AG08395 (cell line): ENCODE measurements at regions not wholly inside any gene's neighbourhood (a gene's known extent, or its start where the extent isn't known, plus 50 kb on each side); places are given as distances from the start of the nearest gene placed in this dataset.
"Not testable (repeated sequence)": the region's sequence is repeated elsewhere in the genome, so short reads cannot be mapped to it uniquely, and the experiment has no call there.

Experiments
- DNase-seq: peaks from one replicate; pipeline ENCODE4 v3.0.0; 2012; ENCODE audit warnings: mixed read lengths, low spot score

DNA sequence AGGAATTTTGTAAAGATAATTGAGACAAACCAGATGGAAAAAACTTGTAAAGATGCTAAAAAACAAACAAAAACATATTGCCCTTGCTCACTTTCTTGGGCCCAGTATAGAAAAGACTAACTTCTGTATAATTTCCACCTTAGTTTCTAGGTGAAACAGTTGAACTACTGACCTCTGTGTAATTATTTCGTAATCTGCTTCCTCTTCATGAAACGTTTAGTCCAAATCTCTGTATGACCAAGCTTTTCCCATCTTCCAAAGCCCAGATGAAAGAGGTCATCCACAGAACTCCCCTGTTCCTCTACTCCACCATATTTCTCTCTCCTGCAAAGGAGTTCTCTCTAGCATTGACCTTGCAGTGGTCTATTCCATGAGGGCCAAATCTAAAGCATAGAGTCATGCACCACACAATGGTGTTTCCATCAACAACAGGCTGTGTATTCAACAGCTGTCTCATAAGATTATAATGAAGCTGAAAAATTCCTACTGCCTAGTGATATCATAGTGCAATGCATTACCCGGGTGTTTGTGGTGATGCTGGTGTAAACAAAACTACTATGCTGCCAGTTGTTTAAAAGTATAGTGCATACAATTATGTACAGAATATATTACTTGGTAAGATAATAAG lies 647.6 kb downstream of the TNS3 start:
- no peak for DNase-seq

DNA sequence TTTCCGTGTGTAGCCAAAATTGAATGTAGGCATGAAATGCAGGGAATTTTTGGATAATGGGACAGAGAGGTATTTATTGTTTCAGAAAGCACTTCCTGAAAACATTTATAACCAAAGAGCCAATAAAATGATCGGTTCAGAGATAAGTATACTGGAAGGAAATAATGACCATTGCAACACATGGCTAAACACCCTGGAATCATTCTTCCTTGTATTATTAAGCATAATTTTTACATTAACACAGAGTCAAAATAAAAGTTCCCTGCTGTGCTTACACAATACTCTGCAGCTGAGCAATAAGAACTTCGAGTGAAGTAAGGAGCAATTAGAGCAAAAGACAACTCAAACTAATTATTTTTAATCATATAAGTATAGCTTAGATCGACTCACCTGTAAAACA lies 648.3 kb downstream of the TNS3 start:
- DNase-seq, result peak; percentile 26

DNA sequence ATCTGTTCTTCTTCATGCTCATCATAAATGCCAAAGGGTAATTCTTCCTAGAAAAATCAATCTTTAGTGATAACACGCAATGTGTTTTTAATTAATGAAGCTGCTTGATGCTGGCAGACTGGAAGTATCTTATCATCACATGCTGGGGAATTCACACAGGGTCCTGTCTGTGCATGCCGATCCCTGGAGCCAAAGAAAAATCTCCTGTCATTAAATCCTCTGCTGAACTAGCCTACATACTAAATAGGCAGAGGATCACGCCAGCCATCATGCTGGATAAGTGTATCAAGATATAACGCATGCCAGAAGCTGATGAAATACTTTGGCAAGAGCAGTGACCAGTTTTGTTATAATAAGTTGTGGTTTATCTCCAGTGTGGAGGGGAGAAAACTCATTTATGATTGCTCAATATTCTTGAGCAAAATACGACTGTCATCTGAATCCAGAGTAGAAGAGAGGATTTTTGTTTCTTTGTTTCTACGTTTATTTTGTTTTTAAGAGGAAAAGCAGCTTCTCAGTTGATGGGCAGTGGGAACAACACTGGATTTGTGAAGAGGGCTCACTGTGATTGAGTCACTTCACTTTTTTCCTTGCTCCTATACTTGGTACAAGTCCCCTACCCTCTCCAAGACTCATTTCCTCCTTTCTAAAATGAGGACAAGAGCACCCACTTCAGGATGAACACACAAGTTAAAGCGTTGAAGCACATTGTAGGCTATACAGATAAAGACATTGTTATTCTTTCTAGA lies 649.1 kb downstream of the TNS3 start:
- peak; percentile 81 for DNase-seq

DNA sequence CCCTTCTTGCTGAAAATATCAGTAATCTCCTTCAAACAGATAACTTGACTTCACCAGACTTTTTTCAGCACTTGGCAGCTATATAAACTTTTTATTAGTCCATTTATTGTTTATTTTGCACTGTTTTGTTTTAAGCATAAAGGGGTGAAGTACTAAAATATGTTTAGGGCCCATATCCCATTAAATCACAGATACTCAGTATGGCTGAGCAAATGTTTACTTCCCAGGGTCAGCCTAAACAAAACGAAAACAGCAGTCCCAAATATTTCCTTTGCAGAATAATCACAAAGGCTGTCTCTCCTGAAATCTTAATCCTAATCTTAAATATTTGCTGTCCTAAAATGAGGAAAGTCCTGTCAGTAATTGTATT lies 649.6 kb downstream of the TNS3 start:
- no peak for DNase-seq

DNA sequence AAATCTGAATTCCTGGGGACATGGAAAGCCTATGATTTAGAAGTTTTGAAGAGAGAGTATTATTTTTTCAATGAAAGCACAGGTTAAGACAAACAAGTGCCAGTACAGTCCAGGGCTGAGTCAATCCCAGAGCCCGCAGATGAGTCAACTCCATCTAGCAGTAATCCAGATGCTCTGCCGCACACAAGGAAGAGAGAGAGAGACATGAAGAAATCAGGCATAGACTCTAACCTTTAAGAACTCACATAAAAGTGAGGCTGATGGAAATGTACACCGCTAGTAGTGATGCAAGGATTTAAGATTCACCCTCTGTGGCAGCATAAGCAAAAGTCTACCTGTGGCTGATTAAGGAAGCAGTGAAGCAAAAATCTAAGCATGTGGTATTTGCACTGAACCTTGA lies 651.5 kb downstream of the TNS3 start:
- DNase-seq, result peak; percentile 88

DNA sequence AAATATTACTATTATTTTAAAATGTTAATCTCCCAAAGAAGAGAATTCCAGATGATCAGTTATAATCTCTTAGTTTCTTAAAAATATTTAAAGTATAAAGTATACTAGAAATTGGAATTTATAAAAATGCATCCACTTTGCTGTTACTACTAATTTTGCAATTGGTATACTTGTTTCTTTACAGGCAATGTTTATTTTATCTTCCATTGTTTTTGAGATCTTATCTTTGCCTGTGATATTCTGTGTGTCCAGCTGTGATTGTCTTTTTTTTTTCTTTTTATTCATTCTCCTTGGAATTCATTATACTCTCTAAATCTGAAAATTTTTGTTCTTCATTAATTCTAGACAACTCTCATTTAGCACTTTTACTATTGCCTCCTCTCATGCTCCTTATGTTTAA lies 652.6 kb downstream of the TNS3 start:
- DNase-seq, result no peak

DNA sequence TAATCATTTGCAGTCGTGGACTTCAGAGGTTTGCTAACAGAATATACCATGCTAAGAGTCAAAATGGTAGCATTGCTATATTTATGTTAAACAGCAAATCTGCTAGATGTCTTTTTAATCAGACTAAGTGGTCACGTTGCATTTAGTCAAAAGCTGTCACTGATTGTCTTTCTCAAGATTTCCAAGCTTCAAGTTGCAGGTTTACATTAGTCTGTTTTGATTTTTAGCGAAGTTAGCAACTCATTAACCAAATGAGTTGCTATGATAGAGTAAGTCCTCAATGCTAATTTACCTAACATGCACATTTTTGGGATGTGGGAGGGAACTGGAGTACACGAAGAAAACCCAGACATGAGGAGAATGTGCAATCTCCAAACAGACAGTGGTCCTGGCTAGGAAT lies 653.2 kb downstream of the TNS3 start:
- no peak for DNase-seq

DNA sequence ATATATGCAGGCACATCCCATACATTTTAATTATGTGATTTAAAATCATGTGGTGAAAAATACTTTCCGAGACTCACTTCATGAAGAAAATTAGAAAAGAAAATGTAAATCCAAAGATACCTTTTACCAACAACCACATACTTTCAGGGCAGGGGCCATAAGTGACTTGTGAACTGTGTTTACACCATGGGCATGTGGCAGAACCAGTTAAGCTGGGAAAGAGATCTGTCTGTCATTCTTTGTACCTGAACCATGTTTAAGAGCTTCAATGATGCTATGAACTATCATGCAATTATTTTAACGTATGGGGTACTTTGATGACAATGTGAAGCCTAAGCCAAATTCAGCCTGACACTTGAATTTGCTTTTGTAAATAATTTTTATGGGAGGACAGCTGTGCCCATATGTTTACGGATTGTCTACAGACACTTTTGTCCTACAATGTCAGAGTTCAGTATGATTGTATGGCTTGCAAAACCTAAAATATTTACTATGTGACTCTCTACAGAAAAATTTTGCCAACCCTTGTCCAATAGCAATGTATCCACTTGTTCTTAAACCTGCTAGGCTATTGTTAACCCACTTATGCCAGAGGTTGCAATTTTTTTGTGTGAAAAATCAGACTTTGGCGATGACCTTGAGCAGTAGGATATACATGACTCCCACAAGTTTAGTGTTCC lies 654.6 kb downstream of the TNS3 start:
- DNase-seq, result no peak

DNA sequence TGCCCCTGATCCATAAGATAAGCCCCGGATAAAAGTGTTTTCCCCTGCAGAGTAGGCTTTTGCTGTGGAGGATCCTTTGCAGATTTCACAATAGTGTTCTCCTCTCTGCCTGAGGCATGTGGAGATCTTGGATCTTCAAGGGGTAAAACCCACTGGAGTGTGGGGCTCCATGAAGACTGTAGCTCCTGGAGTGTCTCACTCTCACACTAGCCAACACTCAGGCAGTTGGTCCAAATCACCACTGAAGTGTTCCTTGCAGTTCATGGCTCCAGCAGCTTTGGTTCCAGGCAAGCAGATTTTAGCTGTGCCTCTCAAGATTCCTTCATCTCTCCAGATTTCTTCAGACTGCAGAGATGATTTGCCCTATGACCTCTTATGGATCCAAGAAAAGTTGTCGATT lies 665.3 kb downstream of the TNS3 start:
- DNase-seq, result no peak

DNA sequence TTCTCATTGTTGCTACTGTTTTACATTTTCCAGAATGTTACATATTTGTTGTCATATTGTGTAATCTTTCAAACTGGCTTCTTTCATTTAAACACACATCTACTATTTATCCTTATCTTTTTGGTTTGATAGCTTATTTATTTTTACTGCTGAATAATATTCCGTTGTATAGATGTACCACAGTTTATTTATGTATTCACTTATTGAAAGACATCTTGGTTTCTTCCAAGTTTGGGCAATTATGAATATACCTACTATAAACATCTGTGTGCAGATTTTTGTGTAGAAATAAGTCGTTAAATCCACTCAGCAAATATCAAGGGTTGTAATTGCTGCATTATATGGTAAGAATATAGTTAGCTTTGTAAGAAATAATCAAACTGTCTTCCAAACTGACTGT lies 669.2 kb downstream of the TNS3 start:
- no peak for DNase-seq

DNA sequence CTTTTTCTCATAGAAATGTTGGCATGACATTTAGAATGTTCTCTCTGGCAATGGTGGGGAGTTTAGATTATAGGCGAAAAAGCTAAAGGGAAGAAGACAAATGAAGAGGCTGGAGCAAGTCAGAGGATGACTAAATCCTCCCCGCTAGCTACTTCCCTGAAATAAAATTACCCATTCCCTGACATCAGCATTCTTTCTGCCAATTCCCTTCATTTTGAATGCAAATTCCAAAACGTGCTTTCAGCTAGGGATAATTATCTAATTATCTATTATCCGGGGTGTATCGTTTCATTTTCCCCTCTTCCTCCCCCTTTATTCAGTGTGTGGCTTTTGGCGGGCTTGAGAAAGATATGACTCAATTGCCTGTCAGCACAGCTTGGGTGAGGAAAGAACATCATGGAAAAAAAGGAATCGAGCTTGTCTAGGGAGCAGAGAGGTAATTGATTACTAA lies 672.3 kb downstream of the TNS3 start:
- peak; percentile 81 for DNase-seq

DNA sequence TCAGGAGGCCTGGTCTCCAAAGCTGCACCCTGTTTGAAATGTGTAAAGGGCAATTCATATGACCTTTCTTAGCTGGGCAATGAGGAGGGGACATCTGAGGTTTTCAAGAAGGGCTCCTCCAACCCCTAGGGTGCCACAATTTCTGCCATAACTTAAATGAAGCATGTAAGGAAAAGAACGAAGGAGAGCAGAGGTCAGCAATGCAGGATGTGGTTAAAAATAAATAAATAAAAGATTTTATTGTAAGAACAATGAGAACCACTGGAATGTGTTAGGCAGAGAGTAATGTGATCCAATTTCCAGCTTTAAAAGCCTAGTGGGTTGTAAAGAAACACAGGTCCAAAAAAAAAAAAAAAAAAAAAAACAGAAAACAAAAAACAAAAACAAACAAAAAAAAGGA lies 673.1 kb downstream of the TNS3 start:
- DNase-seq, result peak; percentile 78

DNA sequence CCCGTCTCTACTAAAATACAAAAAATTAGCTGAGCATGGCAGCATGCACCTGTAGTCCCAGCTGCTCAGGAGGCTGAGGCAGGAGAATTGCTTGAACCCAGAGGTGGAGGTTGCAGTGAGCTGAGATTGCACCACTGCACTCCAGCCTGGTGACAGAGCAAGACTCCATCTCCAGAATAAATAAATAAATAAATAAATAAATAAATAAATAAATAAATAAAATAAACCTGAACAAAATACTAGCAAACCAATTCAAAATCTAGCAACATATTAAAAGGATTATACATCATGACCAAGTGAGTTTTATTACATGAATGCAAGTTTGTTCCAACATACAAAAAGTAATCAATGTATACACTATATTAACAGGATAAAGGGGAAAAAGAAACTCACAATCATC lies 677.4 kb downstream of the TNS3 start:
- DNase-seq, result not testable (repeated sequence)

DNA sequence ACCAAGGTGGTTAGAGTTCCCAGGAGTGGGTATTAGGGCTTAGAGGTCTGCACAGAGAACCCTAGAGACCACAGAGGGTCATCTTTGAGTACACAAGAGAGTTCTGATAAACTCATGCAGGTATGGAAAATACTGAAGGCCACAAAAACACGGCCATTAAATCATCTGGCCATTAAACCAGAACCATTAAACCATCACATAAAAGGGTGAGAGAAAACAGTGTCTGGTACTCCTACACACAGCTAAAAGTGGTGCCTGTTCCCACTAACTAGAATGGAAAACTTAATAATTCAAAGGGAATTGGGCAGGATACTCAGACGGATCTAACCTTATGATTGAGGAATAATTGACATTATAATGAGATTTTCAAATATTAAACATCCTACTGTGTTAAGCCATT lies 679.4 kb downstream of the TNS3 start:
- DNase-seq, result no peak

DNA sequence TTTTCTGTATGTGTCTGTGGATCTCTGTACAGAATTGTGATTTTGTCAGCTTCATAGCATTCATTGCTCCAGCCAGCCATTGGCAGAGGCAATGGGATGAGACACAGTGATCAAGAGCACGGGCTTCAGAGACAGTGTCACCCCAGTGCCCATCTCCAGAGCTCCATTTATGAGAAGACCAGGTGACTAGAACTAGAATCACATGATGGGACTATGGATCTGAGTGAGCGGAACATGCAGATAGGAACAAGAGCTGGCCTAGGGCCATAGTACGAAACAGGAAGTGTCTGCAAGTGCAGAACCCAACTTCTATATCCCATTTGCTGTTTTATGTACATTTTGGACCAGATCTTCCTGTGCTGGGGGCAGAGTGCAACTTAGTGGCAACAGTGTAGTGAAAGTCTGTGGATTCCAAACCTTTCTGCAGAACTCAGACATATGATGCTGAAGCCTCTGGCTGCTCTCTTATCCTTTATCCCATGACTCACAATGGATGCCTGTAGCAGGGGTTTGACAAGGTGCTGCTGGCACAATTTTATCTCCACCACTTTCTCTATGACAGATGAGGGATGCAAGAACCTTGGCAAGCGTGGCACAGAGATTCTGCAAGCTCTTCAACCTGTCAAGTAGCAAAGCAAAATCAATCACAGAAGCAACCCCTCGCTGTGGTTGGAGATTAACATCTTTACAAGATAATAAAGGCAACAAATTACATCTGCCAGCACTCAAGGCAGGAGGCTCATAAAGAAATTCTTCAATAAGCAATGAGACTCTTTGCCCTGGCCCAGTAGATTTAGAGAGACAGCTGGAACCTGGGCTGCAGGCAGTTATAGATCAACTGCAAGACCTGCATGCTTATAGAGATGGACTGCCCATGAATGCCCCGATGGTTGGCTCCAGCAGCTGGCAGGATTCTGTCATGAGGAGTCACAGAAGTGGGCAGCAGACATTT lies 681.3 kb downstream of the TNS3 start:
- DNase-seq, result no peak

DNA sequence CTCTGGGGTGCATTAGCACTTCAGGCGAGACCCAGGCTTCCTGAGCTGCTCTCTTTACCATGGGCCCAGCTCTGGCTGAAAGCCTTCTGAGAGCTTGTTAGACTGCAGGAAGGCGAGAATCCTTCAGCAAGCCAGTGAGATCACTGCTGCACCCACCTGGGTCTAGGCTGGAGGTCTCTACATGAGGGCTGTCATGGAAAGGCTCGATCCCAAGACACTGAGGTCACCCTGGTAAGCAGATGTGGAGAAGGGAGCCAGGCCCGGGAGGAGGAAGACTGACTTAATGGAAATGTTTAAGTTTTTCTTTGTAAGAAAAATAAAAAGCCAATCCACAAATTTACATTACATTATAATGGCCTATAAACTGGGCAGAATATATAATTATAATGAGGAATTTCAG lies 684.5 kb downstream of the TNS3 start:
- DNase-seq, result no peak

DNA sequence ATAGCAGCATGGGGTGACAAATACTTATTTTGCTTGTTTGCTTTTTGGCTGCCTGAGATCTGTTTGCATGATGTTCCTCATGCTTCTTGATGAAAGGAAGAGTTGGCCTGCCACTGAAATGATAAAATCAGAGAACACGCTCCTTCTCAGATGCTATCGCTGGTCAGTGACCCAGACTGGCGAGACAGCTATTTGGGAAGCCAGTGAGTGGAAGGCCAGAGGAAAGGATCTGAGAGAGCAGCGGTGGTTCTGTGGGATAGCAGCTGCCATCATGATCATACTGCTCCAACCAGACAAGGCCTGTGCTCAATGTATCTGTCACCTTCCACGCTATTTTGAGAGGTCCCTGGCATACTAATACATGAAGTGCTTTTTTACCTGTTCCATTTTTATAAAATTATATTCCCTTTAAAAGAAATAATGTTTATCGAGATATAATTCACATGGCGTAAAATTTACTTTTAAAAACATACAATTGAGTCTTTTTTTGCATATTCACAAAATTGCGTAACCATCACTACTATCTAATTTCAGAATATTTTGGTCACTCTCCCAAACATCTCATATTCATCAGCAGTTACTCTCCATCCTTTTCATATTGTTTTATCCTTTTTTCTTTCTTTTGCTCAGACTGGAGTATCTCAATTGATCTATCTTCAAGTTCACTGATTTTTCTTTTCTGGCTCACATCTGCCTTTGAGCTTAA lies 695.1 kb downstream of the TNS3 start:
- DNase-seq, result no peak

DNA sequence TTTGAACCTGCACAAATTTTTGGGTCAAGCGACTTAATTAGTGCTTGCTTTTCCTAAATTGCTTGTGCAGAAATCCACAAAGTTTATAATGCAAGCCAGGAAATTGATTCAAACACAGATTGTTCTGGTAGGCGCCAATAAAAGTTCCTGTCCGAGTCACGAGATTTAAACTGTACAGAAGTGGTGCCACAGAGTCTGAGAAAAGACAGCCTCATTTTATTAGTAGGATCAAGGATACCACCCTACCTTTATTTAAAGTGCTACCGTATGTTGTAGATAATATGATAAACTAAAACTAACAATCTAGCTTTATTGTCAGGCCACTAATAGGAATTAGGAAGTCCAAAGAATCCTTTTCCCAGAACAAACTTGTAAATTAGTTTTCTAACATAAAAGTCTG lies 696.7 kb downstream of the TNS3 start:
- DNase-seq, result no peak

DNA sequence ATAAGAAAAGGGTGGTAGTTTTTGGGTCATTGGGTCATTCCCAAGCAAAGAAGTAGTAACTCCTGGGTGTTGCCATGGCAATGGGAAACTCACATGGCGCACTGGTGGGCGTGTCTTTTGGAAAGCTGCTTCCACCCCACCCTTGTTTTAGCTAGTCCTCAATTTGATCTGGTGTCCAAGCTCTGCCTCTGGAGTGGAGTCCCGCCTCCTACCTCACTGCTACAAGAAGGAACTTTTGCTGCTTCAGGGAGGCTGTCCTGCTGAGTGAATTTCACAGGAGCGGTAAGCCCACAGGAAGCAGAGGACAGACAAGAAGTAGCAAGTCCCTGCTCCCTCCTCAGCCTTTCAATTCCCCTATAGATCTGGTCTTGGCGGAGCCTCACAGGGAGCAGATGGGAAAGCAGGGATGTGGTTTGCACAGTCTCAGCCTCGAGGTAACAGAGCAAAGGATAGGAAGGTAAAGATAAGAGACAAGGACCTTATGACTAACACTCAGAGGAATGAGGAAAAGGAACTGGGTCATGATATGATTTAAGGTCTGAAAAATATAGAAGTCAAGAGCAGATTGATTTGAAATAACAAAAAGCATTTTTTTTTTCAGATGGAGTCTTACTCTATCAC lies 700.3 kb downstream of the TNS3 start:
- no peak for DNase-seq

DNA sequence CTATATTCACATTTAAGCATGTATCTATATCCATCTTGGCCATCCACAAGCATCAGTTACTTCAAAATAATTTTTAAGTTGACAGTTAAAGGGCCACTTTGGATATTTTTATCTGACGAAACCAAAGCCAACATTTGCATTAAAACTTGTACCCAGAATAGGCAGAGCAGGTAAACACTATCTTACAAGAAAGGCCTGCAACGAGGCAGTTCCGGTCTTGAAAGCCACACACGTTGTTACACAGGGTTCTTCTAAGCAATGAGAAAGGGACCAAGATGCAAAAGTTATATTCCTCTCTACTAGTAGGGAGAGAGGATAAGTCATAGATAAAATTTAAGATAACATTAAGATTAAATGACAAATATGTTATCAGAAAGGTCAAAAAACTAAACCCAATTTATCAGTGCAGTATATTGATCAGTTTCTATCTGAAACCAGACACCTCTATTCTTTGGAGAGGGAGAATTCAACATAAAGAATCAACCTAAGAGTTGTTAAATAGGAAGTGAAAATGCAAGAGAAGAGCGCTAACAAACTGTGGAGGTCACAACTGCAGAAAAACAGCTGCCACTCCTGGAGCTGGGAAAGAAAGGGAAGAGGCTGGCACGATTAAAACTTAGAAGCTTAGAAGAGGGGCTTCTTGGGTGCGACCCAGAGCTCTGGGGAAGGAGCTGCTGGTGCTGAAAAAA lies 701.3 kb downstream of the TNS3 start:
- no peak for DNase-seq

DNA sequence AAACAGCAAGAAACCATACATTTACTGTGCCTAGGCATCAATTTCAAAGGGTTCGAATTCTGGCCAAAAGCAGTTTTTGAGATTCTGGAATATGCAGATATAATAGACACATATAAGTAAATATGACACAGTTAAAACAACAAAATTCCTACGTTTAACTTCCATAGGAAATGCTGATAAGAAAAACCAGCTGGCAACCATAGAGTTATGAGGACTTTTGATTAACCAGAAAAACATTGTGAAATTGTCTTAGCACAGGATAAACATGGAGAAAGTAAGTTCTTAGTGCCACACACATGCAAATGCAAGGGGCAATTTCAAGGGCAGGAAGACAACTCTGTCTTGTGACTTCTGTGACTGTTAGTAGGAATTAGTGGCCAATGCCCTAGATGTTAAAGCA lies 702.1 kb downstream of the TNS3 start:
- no peak for DNase-seq
